RWPE1 (cell line): ENCODE measurements at regions not wholly inside any gene's neighbourhood (a gene's known extent, or its start where the extent isn't known, plus 50 kb on each side); places are given as distances from the start of the nearest gene placed in this dataset.

Experiments
- CTCF ChIA-PET: fragments of 350-600 bp; sonication (Branson Sonifier 250); formaldehyde crosslinking; extraction: SDS; loops from one replicate; lab custom pipeline; 2021; lab: Yijun Ruan, JAX
- POLR2A ChIA-PET: fragments of 400-600 bp; formaldehyde crosslinking; extraction: SDS; loops from one replicate; lab custom pipeline; 2020; ENCODE audit warnings: antibody characterized with exemption; ENCODE audit not compliant: low non-redundant PET; lab: Yijun Ruan, JAX
- DNase-seq: peaks from one replicate; pipeline ENCODE4 v3.0.0; 2012; ENCODE audit warnings: low spot score
- H3K27ac ChIP-seq: fragments of 450-650 bp; 2 replicates; pipeline ENCODE4 v1.5.1; 2017
- TF ChIP-seq, protein P1 (sequence below): fragments of 450-650 bp; conservative IDR thresholded peaks from 2 replicates; pipeline ENCODE4 v1.5.1; 2017; ENCODE audit warnings: low read depth, mild to moderate bottlenecking

- TF ChIP-seq, protein P1, sequence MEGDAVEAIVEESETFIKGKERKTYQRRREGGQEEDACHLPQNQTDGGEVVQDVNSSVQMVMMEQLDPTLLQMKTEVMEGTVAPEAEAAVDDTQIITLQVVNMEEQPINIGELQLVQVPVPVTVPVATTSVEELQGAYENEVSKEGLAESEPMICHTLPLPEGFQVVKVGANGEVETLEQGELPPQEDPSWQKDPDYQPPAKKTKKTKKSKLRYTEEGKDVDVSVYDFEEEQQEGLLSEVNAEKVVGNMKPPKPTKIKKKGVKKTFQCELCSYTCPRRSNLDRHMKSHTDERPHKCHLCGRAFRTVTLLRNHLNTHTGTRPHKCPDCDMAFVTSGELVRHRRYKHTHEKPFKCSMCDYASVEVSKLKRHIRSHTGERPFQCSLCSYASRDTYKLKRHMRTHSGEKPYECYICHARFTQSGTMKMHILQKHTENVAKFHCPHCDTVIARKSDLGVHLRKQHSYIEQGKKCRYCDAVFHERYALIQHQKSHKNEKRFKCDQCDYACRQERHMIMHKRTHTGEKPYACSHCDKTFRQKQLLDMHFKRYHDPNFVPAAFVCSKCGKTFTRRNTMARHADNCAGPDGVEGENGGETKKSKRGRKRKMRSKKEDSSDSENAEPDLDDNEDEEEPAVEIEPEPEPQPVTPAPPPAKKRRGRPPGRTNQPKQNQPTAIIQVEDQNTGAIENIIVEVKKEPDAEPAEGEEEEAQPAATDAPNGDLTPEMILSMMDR = no peak
- no peak overlapping the region for H3K27ac ChIP-seq
- ChIA-PET CTCF (no interaction called here), POLR2A (no interaction called here)
- no peak for DNase-seq
Observed at GRCh38 chrX:39516427-39516841, 581.3 kb downstream of the BCOR start.

DNA sequence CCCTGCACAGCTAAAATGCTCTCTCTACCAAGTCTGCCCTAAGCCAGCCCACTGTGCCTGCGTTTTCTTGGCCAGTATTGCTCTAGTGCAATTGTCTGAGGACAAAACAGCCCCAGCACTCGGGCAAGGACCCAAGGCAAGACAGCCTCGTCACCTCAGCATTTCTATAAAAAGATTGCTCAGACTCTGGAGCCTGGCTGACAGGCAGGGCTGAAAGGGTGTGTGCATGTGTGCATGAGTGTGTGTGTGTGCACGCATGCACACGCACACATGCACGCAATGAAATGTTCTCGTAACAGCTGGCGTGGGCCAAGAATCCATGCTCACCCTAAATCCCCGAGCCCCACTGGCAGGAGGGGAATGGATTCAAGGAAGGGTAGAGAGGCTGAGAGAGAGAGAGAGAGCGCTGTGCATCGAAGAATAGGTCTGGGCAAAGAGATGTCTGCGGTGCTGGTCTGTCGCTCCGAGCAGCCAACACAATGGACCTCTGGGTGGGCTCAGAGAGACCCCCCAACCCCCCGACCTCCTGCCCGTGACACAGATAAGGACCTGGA lies 579.2 kb downstream of the BCOR start:
- POLR2A ChIA-PET = no interaction called here
- H3K27ac ChIP-seq = no peak overlapping the region
- CTCF ChIA-PET = interaction anchor here (0.6 kb wide), 1 partner anchor 927 kb away, joined by 3 read pairs; no protein-coding TSS in a partner anchor
- TF ChIP-seq, protein P1 = no peak
- DNase-seq = no peak

DNA sequence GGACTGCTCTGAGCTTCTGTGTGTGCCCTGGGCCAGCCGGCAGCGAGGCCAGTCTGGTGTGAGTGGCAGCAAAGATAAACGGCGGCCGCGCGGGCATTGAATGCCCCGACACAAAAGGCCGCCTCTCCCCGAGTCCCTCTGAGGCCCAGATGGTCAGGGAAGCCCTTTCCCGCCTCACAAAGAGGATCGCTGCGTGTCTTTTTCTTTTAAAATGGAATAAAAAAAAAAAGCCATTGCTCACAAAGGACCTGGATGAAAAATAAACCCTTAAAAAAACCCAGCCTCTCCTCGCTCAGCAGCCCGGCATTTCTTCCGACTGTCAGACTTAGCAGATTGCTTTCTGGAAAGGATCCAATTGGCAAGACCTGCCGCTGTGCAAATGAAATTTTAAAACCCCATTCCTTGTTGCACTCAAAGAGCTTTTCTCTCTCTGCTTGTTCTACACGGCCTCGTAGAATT lies 578.7 kb downstream of the BCOR start:
- TF ChIP-seq, protein P1 = no peak
- ChIA-PET POLR2A (no interaction called here), CTCF (interaction anchor here (0.6 kb wide), 1 partner anchor 926 kb away, joined by 3 read pairs; no protein-coding TSS in a partner anchor)
- no peak overlapping the region for H3K27ac ChIP-seq
- DNase-seq = no peak

DNA sequence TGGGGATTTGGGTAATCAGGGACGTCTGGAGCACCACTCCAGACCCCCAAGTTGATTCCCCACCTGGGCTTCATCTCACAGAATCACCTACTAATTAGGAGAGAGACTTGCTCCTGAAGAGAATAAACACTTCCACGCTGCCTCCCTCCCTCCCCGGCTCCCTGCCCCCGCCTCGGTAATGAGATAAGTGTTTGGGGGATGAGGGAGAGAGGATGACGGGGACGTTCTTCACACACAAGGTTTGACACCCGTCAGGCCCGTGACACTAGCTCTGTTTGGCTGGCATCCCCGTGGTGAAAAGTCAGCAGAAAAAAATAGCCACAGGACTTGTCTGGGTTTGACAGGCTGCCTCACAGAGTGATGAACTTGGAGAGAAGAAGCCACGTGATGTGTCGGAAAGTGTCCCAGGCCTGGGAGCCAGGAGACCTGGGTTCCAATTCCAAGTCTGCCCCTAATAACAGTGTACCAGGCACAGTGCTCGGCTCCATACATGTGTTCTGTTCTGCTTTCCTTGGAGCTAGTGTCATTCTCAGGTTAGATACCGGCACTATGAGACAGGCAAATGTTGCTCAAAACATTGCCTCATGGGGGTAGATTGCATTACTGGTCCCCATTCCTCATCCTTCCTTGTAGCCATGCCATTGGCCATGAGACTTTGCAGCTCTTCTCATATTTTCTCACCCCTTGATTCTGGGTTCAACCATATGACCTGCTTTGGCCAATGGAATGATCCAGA lies 578.0 kb downstream of the BCOR start:
- POLR2A ChIA-PET = no interaction called here
- no peak overlapping the region for H3K27ac ChIP-seq
- DNase-seq = no peak
- TF ChIP-seq, protein P1 = no peak
- CTCF ChIA-PET = no interaction called here

DNA sequence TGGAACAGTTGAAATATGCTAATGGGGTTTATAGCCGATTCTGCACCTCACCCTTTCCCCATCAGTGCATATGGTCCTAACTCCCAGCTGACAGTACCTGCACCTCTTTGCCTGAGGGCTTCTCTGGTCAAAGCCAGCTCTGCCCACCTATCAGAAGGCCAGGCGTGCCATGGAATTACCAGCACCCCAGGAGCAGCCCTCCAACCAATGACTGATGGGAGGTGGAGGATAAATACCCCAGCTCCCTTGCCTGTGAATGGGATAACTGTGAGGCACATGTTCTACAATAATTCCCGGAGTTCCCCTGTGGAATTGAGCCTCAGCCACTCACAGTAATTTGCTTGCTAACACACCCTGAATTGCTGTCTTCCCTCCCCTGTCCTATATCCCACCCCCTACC lies 572.0 kb downstream of the BCOR start:
- TF ChIP-seq, protein P1 = no peak
- CTCF ChIA-PET = no interaction called here
- no peak overlapping the region for H3K27ac ChIP-seq
- DNase-seq = no peak
- POLR2A ChIA-PET = no interaction called here

DNA sequence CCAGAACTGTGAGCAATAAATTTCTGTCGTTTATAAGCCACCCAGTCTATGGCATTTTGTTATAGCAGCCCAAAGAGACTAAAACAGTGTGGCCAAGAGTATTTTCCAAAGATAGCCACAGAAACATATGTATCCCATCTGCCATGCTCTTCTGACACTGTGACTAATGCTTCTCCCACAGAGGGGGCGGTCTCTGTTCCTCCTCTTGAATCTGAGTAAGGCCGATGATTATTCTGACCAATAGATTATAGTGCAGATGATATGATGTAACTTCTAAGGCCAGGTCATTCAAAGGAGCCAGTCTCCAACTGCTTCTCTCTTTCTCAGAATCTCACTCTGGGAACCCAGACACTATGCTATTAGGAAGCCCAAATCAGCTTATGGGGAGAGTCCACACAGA lies 570.7 kb downstream of the BCOR start:
- ChIA-PET CTCF (no interaction called here), POLR2A (no interaction called here)
- TF ChIP-seq, protein P1 = no peak
- no peak overlapping the region for H3K27ac ChIP-seq
- DNase-seq = no peak
